ENCODE measurements at regions not wholly inside any gene's neighbourhood (a gene's known extent, or its start where the extent isn't known, plus 50 kb on each side); places are given as distances from the start of the nearest gene placed in this dataset.

GRCh38 chr20:39504710-39505094, 542.6 kb downstream of the DHX35 start:
- TF ChIP-seq CTCF (conservative IDR thresholded peaks at IDR 0.05; ENCODE audit: low read depth, low read length) (no peak), EZH2 (IDR thresholded peaks at IDR 0.05; ENCODE audit: low read length, unreplicated experiment) (no peak)
